GM18909 (cell line): ENCODE measurements at regions not wholly inside any gene's neighbourhood (a gene's known extent, or its start where the extent isn't known, plus 50 kb on each side); places are given as distances from the start of the nearest gene placed in this dataset.
"Not testable (repeated sequence)": the region's sequence is repeated elsewhere in the genome, so short reads cannot be mapped to it uniquely, and the experiment has no call there.

ENCODE experiments used
- ATAC-seq: cut with Tn5 transposase; IDR thresholded peaks from one replicate; pipeline ENCODE4 v1.9.1; 2021; ENCODE audit warnings: mild to moderate bottlenecking; ENCODE audit not compliant: unreplicated experiment, poor library complexity

DNA sequence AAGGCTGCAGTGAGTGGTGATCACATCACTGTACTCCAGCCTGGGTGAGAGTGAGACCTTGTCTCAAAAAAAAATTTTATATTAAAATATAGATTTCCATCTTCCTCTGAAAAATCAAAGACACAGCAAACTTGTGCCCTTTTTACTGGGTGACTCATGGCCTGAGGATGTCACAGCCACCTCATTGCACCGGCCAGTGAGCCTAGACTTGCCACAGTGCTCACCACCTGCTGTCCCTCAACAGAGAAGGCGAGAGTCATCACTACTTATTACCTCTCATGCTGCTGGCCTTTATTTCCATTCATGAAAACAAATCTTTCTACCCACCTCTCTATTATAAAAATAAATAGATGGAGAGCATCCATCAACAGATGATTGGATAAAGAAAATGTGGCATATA, 295.8 kb downstream of the PREX1 start:
- no peak for ATAC-seq

DNA sequence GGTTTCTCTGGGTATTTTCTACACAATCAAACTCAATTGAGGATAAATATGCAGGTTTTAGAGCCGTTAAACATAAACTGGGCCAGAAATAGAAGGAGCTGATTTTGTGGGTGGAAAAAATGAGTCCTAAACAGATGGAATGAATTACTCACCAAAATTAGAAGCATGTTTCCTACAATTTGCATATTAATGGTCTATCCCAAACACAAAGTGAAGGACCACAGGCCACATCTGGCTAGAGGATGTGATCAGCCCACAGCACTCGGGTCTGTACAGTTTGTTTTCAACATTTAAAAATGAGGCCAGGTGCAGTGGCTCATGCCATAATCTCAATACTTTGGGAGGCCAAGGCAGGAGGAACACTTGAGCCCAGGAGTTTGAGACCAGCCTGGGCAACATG, 296.3 kb downstream of the PREX1 start:
- ATAC-seq = no peak

DNA sequence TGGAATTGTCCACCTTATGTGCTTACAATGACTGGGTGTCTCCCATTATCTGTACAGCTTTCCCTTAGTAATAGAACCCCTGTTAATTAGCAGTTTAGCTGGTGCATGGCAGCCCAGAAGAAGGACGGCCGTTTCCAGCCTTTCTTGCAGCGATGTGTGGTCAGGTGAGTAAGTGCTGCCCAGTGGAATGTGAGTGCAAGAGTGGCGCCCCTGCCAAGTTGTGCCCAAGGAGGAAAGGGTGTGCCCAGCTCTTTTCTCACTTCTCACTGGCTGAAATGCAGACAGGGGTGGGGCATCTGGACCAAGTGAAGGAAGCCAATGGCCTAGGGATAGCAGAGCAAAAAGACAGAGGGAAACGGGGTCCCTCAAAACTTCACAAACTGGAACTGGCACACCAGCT, 296.8 kb downstream of the PREX1 start:
- ATAC-seq = no peak

DNA sequence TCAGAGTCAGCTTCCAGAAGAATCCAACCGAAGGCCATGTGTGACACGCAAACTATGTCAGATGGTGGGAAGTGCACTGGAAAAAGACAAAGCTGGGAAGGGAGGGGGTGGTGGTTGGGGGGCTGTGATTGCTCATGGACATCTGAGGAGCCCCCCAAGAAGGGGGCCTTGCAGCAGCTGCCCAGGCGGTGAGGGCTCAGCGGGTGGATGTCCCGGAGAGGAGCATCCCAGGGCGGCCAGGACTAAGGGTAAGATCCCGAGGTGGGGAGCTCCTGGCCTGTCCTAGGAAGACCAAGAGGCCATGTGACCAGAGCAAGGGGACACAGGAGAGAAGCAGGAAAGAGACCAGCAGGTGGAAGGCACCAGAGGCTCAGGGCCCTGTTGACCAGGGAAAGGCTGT, 299.5 kb downstream of the PREX1 start:
- no peak for ATAC-seq

DNA sequence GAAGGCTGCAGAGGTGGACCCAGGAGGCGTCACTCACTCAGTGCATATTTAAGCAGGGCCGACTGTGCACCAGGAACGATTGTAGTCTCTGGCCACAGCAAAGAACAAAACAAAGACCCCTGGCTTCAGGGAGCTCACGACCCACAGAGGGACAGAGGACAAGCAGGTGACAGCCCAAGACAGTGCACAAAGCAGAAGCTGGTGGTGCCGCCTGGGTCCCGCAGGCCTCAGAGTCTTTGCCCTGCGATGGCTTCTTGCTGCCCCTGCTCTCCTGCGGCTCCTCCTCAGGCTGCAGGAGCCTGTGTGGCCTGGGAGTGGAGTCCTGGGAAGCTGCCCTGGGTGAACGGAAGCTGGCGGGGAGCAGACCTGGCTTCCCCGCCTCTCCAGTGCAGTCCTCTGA, 300.0 kb downstream of the PREX1 start:
- ATAC-seq = no peak

DNA sequence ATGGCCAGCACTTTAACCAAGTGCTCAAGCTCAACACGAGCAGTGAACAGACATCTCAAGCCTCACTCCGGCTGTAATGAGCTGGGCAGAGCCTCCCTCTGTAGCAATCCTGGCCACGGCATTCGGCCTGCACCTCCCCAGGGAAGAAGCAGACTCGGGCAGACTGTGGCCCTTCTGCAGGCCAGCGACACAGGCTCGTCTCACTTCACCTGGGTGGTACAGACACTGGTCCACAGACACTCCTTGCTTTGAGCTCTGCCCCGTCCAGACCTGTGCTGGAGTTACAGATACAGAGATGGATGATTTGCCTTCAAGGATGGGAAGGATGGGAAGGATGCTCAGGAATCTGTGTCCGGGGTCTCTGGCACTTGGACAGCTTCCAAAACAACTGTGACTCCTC, 300.9 kb downstream of the PREX1 start:
- ATAC-seq = no peak

DNA sequence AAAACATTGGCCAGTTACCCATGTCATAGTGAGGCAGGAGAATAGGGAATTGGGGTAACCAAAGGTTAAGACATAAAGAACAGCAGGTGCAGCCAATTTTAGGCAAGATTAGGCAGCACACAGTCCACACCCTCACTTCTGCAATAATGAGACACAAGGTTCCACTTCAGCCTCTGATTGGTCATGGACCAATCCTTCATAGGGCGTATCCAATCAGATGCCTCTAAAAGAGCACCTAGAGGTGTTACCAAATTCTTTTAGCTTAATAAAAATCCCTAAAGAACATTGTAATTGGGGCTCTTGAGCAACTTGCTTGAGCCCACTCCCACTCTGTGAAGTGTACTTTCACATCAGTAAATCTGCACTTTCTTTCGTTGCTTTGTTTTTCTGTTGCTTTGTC, 302.4 kb downstream of the PREX1 start:
- no peak for ATAC-seq

DNA sequence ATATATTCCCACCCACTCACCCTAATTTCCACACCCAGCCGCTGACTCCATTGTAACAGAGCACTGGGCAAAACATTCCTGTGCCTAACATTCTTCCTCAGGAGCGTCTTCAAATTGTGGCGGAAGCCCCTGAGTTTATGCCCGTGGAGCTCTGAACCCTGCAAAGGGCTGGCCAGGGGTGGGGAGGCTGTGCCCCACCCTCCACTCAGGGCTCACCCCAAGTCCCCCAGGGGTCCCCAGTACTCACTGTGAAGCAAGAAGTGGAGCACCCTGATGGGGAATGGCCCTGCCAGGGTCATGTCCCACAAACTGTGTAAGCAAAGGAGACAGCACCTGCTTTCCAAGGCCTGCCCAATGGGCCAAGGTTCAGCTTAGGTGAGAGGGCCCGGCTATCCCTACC, 303.2 kb downstream of the PREX1 start:
- ATAC-seq = no peak

DNA sequence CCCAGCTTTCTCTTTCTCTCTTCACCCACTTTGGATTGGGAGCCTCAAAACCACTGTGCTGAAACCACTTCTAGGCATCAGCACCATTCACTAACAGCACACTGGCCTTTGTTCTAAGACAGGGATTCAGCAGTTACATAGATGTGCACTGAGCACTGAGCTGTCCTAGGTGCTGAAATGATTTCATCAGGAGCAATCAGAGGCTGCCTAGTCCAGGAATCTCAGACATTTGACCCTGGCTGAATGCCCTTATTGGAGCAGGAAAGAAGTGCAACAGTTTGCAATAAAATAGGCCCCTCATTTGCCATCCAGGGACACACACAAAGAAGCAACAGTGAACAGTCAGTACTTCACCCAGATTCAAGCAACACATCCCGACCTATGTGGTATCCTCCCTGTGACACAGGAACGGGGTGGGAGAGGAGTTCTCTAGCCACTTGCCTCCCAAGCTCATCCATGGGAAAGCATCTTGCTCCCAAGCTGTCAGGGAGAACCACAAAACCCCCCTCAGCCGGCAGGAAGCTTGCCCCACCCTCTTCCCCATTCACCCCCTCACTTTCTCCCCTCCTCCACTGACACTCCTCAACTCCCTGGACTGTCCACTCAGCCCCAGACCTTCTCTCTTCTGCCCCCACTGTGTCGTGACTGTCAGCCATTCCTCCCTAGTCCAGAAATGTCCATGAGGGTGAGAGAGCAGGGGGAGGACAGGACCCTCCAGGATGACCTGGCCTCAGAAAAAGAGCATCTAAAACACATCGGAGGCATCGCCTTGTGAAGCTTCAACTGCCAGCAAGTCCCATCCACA, 304.4 kb downstream of the PREX1 start:
- ATAC-seq = no peak

DNA sequence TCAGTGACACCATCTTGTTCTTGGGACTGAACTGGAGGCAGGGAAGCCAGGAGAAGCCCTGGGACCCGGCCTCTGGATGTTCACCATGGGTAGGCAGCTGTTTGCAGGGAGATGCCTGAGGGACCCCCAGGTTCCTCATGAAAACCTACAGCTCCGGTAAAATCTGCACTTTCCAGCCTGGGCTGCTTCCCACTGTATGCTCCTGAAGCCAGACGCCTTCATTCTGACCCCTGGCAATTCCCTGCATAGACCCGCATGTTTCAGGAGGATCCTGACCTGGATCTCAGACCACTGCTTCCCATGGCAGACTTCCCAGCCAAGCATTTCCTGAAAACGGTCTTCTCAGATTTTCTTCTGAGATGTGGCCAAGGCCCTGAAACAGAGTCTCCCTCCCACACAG, 306.7 kb downstream of the PREX1 start:
- no peak for ATAC-seq

DNA sequence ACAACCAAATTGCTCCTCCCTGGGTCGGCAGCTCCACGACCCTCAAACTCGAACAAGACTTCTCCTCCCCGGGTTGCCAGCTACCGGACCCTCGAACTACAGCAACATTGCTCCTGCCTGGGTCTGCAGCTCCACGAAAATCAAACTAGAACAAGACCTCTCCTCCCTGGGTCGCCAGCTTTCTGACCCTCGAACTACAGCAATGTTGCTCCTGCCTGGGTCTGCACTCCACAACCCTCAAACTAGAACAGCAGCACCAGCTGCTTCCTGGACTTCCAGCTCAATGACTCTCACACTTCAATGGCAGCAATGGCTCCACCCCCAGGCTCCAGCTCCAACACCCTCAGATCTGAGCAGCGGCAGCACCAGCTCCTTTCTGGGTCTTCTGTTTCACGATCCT, 311.6 kb downstream of the PREX1 start:
- not testable (repeated sequence) for ATAC-seq

DNA sequence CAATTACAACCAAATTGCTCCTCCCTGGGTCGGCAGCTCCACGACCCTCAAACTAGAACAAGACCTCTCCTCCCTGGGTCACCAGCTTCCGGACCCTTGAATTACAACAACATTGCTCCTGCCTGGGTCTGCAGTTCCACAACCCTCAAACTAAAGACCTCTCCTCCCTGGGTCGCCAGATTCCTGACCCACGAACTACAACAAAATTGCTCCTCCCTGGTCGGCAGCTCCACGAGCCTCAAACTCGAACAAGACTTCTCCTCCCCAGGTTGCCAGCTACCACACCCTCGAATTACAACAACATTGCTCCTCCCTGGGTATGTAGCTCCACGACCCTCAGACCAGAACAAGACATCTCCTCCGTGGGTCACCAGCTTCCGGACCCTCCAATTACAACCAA, 313.2 kb downstream of the PREX1 start:
- not testable (repeated sequence) for ATAC-seq

DNA sequence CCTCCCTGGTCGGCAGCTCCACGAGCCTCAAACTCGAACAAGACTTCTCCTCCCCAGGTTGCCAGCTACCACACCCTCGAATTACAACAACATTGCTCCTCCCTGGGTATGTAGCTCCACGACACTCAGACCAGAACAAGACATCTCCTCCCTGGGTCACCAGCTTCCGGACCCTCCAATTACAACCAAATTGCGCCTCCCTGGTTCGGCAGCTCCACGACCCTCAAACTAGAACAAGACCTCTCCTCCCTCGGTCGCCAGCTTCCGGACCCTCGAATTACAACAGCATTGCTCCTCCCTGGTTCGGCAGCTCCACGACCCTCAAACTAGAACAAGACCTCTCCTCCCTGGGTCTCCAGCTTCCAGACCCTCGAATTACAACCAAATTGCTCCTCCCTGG, 315.3 kb downstream of the PREX1 start:
- ATAC-seq = not testable (repeated sequence)

DNA sequence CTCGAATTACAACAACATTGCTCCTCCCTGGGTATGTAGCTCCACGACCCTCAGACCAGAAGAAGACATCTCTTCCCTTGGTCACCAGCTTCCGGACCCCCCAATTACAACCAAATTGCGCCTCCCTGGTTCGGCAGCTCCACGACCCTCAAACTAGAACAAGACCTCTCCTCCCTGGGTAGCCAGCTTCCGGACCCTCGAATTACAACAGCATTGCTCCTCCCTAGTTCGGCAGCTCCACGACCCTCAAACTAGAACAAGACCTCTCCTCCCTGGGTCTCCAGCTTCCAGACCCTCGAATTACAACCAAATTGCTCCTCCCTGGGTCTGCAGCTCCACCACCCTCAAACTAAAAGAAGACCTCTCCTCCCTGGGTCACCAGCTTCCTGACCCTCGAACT, 322.7 kb downstream of the PREX1 start:
- not testable (repeated sequence) for ATAC-seq

DNA sequence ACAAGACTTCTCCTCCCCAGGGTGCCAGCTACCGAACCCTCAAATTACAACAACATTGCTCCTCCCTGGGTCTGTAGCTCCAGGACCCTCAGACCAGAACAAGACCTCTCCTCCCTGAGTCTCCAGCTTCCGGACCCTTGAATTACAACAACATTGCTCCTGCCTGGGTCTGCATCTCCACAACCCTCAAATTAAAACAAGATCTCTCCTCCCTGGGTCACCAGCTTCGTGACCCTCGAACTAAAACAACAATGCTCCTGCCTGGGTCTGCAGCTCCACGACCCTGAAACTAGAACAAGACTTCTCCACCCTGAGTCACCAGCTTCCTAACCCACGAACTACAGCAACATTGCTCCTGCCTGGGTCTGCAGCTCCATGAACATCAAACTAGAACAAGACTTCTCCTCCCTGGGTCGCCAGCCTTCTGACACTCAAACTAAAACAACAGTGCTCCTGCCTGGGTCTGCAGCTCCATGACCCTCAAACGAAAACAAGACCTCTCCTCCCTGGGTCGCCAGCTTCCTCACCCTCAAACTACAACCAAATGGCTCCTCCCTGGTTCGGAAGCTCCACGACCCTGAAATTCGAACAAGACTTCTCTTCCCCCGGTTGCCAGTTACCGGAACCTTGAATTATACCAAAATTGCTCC, 324.5 kb downstream of the PREX1 start:
- ATAC-seq = no peak

DNA sequence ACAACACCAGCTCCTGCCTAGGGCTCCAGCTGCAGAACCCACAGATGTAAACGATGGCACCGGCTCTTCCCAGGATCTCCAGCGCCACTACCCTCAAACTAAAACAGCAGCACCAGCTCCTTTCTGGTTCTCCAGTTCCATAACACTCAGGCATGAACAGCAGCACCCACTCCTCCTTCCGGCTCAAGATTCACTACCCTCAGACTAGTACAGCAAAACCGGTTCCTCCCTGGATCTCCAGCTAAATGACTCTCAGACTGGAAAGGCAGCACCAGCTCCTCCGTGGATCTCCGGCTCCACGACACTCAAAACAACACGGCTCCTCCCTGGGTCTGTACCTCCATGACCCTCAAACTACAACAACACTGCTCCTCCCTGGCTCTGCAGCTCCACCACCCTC, 325.0 kb downstream of the PREX1 start:
- no peak for ATAC-seq

DNA sequence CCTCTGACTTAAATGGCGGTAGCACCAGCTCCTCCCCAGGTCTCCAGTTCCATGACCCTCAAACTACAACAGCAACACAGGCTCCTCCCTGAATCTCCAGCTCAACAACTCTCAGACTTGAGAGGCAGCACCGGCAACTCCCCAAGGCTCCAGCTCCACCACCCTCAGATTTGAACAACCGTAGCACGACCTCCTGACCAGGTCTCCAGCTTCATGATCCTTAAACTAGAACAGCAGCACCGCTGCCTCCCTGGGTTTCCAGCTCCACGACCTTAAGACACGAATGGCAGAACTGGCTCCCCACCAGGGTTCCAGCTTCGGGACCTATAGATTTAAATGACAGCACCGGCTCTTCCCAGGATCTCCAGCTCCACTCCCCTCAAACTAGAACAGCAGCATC, 325.8 kb downstream of the PREX1 start:
- ATAC-seq = no peak

DNA sequence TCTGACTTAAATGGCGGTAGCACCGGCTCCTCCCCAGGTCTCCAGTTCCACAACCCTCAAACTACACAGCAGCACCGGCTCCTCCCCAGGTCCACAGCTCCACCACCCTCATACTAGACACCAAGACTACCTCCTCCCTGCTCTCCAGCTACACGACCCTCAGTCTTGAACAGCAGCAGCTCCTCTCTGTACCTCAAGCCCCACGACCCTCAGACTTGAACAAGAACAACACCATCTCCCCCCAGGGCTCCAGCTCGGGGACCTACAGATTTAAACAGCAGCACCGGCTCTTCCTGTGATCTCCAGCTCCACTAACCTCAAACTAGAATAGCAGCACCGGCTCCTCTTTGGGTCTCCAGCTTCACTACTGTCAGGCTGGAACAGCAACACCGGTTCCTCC, 326.9 kb downstream of the PREX1 start:
- ATAC-seq = not testable (repeated sequence)

DNA sequence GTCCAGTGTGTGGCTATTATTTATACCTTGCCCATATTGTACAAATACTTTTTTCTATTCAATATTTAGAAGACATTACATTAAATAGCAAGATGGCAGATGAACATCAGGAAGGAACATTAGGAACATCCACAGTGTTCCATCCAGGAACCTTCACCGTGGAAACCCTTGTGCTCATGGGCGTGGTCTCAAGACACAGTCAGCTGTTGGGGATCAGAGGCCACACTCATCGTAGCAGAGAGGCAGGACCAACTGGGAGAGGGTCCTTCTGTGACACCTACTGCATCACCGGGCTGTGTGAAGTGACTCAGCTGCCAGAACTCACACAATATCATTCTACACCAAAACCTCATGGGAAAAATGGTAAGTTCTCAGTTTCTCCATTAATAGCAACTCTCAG, 328.9 kb downstream of the PREX1 start:
- not testable (repeated sequence) for ATAC-seq

DNA sequence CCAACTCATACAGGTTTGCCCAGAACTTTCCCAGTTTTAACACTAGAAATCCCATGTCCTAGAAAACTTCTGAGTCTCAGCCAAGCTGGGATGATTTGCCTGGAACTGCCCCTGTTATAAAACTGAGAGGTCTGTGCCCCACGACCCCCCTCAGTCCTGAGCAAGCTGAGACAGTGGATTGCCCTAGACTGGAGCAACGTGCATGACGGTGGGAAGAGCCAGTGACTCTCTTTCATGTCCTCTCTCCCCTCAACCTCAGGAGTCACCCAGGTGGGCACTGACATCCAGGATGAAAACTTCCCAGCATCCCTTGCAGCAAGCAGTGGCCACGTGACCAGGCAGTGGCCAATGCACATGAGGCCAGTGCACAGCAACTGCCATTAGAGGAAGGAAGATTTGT, 329.7 kb downstream of the PREX1 start:
- not testable (repeated sequence) for ATAC-seq

DNA sequence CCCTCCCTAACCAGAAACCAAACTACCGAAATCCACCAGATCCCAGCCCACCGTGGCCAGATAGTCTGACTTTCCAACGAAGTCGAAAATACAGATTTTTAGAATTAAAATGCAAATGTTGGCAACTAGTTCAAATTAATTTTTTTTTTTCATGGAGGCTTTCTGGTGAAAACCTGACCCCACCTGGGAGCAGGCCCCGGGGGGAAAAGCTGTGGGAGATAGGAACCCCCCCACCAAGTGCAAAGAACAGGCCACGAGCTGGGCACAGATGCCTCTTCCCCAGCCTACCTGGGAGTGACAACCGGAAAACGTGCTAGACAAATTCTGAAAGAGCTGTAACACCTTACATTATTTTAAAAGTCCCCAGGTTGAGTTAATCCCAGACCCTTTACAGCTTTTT, 333.8 kb downstream of the PREX1 start:
- ATAC-seq = no peak

DNA sequence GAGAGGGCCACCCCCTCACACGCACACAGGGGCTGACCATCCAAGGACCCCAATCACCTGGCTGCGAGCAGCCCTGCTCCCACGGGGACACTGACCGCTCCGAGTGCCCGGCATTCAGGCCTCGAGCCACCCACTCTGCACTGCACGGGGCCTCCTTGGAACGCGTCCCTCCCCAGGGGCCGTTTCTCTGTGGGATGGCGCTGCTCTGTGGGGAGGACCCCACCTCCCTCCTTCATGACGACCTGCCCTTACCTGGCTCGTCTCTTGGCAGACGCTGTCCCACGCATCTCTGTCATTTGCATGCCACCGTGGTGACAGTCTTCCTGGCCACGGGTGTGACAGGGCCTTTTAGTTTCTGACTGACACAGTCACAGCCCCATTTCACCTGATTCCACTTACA, 334.5 kb downstream of the PREX1 start:
- not testable (repeated sequence) for ATAC-seq
